GM23248 (cell line): ENCODE measurements at regions not wholly inside any gene's neighbourhood (a gene's known extent, or its start where the extent isn't known, plus 50 kb on each side); places are given as distances from the start of the nearest gene placed in this dataset.

ENCODE experiments used
- EZH2 ChIP-seq: fragments of 200-600 bp; sonication (generic); IDR thresholded peaks from 2 replicates; pipeline ENCODE4 v1.6.1; 2018; ENCODE audit warnings: antibody characterized with exemption, mild to moderate bottlenecking; ENCODE audit not compliant: insufficient read depth, poor library complexity, severe bottlenecking
- EZH2phosphoT487 ChIP-seq: fragments of 200-600 bp; sonication (generic); IDR thresholded peaks from 2 replicates; pipeline ENCODE4 v1.6.1; 2018; ENCODE audit warnings: antibody characterized with exemption, moderate library complexity, mild to moderate bottlenecking, low read depth; ENCODE audit not compliant: insufficient read depth

GRCh38 chr4:63316633-63317032 lies 1092.6 kb downstream of the TECRL start:
- TF ChIP-seq EZH2 (no peak), EZH2phosphoT487 (no peak)
